ENCODE measurements at regions not wholly inside any gene's neighbourhood (a gene's known extent, or its start where the extent isn't known, plus 50 kb on each side); places are given as distances from the start of the nearest gene placed in this dataset.

GRCh38 chr3:116969135-116969534, 259.6 kb downstream of the TUSC7 start:
- CTCF ChIA-PET, result no interaction called here
- no peak for DNase-seq
- Mint-ChIP-seq H3K4me3 (ENCODE audit: unreplicated experiment) (no peak overlapping the region), H3K36me3 (ENCODE audit: insufficient read depth, unreplicated experiment) (no peaks in the 10 kb centered on the region), H3K27ac (ENCODE audit: unreplicated experiment) (no peak overlapping the region), H3K9me3 (ENCODE audit: unreplicated experiment) (no peaks in the 10 kb centered on the region), H3K27me3 (ENCODE audit: insufficient read depth, unreplicated experiment) (peaks cover 3% of the 10 kb centered on the region), H3K4me1 (ENCODE audit: low read depth, unreplicated experiment) (no peaks in the 10 kb centered on the region)
- no peak overlapping the region for H3K4me3 ChIP-seq (ENCODE audit: low read depth, low read length)
- H3K36me3 ChIP-seq (ENCODE audit: control insufficient read depth, insufficient read depth, low read length), result no peaks in the 10 kb centered on the region
- TF ChIP-seq, protein P1, sequence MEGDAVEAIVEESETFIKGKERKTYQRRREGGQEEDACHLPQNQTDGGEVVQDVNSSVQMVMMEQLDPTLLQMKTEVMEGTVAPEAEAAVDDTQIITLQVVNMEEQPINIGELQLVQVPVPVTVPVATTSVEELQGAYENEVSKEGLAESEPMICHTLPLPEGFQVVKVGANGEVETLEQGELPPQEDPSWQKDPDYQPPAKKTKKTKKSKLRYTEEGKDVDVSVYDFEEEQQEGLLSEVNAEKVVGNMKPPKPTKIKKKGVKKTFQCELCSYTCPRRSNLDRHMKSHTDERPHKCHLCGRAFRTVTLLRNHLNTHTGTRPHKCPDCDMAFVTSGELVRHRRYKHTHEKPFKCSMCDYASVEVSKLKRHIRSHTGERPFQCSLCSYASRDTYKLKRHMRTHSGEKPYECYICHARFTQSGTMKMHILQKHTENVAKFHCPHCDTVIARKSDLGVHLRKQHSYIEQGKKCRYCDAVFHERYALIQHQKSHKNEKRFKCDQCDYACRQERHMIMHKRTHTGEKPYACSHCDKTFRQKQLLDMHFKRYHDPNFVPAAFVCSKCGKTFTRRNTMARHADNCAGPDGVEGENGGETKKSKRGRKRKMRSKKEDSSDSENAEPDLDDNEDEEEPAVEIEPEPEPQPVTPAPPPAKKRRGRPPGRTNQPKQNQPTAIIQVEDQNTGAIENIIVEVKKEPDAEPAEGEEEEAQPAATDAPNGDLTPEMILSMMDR (IDR thresholded peaks at IDR 0.05; ENCODE audit: insufficient read depth in 1 of 2, low read depth in 1 of 2, low read length in 1 of 2, severe bottlenecking in 1 of 2, unreplicated experiment in 1 of 2), result no peak
- no peaks in the 10 kb centered on the region for H3K27me3 ChIP-seq (replicated peaks; ENCODE audit: control insufficient read depth, insufficient read depth, low read length)
- intact Hi-C loops (cut with micrococcal nuclease; ENCODE audit: unreplicated experiment), result no loop called here
- H3K4me1 ChIP-seq, result no peaks in the 10 kb centered on the region
- no peaks in the 10 kb centered on the region for H3K9me3 ChIP-seq
- POLR2A ChIA-PET, result no interaction called here
- no TSS peak for BruUV-seq (replicated peaks)

DNA sequence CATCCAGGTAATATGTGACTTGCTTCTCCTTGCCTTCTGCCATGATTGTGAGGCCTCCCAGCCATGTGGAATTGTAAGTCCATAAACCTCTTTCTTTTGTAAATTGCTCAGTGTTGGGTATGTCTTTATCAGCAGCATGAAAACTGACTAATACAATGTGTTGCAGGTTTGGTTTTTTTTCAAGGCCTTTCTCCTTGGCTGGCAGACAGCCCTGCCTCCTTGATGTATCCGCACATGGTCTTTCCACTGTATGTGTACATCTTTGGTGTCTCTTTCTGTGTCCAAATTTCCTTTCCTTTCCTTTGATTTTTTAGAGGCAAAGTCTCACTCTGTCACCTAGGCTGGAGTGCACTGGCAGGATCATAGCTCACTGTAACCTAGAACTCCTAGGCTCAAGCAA, 260.1 kb downstream of the TUSC7 start:
- ChIA-PET POLR2A (no interaction called here), CTCF (no interaction called here)
- TF ChIP-seq, protein P1 (IDR thresholded peaks at IDR 0.05; ENCODE audit: insufficient read depth in 1 of 2, low read depth in 1 of 2, low read length in 1 of 2, severe bottlenecking in 1 of 2, unreplicated experiment in 1 of 2), result no peak
- Mint-ChIP-seq H3K27me3 (ENCODE audit: insufficient read depth, unreplicated experiment) (peaks cover 3% of the 10 kb centered on the region), H3K9me3 (ENCODE audit: unreplicated experiment) (no peaks in the 10 kb centered on the region), H3K4me1 (ENCODE audit: low read depth, unreplicated experiment) (no peaks in the 10 kb centered on the region), H3K27ac (ENCODE audit: unreplicated experiment) (no peak overlapping the region), H3K4me3 (ENCODE audit: unreplicated experiment) (no peak overlapping the region), H3K36me3 (ENCODE audit: insufficient read depth, unreplicated experiment) (no peaks in the 10 kb centered on the region)
- H3K36me3 ChIP-seq (ENCODE audit: control insufficient read depth, insufficient read depth, low read length), result no peaks in the 10 kb centered on the region
- intact Hi-C loops (cut with micrococcal nuclease; ENCODE audit: unreplicated experiment), result no loop called here
- H3K9me3 ChIP-seq, result no peaks in the 10 kb centered on the region
- no TSS peak for BruUV-seq (replicated peaks)
- no peak overlapping the region for H3K4me3 ChIP-seq (ENCODE audit: low read depth, low read length)
- no peaks in the 10 kb centered on the region for H3K27me3 ChIP-seq (replicated peaks; ENCODE audit: control insufficient read depth, insufficient read depth, low read length)
- H3K4me1 ChIP-seq, result no peaks in the 10 kb centered on the region
- DNase-seq, result no peak

GRCh38 chr3:116971531-116971930, 262.0 kb downstream of the TUSC7 start:
- DNase-seq, result no peak
- Histone ChIP-seq H3K9me3 (no peaks in the 10 kb centered on the region; the same call in 1 of the 2 replicates), H3K4me3 (ENCODE audit: low read depth, low read length) (no peak overlapping the region), H3K4me1 (no peaks in the 10 kb centered on the region), H3K36me3 (ENCODE audit: control insufficient read depth, insufficient read depth, low read length) (no peaks in the 10 kb centered on the region), H3K27me3 (replicated peaks; ENCODE audit: control insufficient read depth, insufficient read depth, low read length) (no peaks in the 10 kb centered on the region)
- TF ChIP-seq, protein P1 (IDR thresholded peaks at IDR 0.05; ENCODE audit: insufficient read depth in 1 of 2, low read depth in 1 of 2, low read length in 1 of 2, severe bottlenecking in 1 of 2, unreplicated experiment in 1 of 2), result no peak
- ChIA-PET POLR2A (no interaction called here), CTCF (no interaction called here)
- no peaks in the 10 kb centered on the region for H3K4me1 Mint-ChIP-seq (ENCODE audit: low read depth, unreplicated experiment)
- intact Hi-C loops (cut with micrococcal nuclease; ENCODE audit: unreplicated experiment), result no loop called here
- no peak overlapping the region for H3K4me3 Mint-ChIP-seq (ENCODE audit: unreplicated experiment)
- no peaks in the 10 kb centered on the region for H3K9me3 Mint-ChIP-seq (ENCODE audit: unreplicated experiment)
- H3K27me3 Mint-ChIP-seq (ENCODE audit: insufficient read depth, unreplicated experiment), result peaks cover 3% of the 10 kb centered on the region
- H3K36me3 Mint-ChIP-seq (ENCODE audit: insufficient read depth, unreplicated experiment), result no peaks in the 10 kb centered on the region
- BruUV-seq (replicated peaks), result no TSS peak
- no peak overlapping the region for H3K27ac Mint-ChIP-seq (ENCODE audit: unreplicated experiment)
